GM06990 (cell line): ENCODE measurements at regions not wholly inside any gene's neighbourhood (a gene's known extent, or its start where the extent isn't known, plus 50 kb on each side); places are given as distances from the start of the nearest gene placed in this dataset.

Experiments
- DNase-seq: peaks from one replicate; pipeline ENCODE4 v3.0.0-alpha.2; 2011; ENCODE audit not compliant: insufficient read length; ENCODE audit errors: extremely low read depth
- H3K27me3 ChIP-seq: replicated peaks from 2 replicates; pipeline ENCODE4 v1.6.0; 2011; ENCODE audit warnings: low read length; ENCODE audit not compliant: control insufficient read depth, insufficient read depth
- H3K36me3 ChIP-seq: 2 replicates; pipeline ENCODE4 v1.5.1; 2011; ENCODE audit warnings: low read length; ENCODE audit not compliant: control insufficient read depth, insufficient read depth
- H3K4me3 ChIP-seq: replicated peaks from 2 replicates; pipeline ENCODE4 v1.5.1; 2011; ENCODE audit warnings: low read depth, mild to moderate bottlenecking, control low read depth, low read length
- TF ChIP-seq, protein P1 (sequence below): IDR thresholded peaks from 2 replicates; pipeline ENCODE4 v1.5.1; 2011; ENCODE audit warnings: low read length, control low read depth, mild to moderate bottlenecking, inconsistent platforms; ENCODE audit not compliant: insufficient read depth, poor library complexity, severe bottlenecking

DNA sequence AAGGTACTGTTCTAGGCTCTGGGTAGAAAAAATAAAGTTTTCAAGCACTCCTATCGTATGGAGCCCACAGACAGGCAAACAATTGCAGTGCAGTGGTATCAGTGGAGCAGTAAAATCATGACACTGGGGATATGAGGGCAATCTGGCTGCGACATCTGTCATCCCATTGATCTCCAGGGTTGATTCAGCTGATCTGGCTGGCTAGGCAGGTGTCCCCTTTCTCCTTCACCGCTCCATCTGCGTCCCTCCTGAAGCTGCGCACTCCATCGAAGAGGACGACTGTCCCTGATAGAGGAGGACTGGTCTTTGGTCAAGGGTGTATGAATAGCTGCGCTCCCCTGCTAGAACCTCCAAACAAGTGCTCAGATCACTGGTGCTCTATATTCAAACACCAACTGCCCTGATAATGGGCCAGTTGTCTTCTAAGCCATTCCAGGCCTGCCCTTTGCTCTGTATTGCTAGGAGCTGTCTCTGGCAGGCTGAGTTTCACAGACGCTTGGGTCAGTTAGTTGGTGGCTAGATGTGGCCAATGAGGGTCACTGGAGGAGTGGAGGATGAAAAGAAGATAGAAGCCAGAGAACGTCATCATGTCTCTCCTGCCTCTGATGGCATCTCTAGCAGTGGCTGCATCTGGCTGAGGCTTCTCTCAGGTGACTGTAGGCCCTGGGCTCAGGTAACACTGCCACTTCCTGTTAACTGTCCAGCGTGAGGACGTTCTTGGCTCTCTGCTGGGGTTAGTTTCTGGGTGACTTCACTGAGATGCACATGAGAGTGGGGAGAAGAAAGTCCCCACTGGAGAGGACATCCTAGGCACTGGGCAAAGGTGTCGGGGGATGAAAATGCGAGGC is 205.0 kb upstream of the FOXN3 start:
- Histone ChIP-seq H3K36me3 (no peaks in the 10 kb centered on the region), H3K4me3 (no peak overlapping the region), H3K27me3 (no peaks in the 10 kb centered on the region)
- TF ChIP-seq, protein P1, sequence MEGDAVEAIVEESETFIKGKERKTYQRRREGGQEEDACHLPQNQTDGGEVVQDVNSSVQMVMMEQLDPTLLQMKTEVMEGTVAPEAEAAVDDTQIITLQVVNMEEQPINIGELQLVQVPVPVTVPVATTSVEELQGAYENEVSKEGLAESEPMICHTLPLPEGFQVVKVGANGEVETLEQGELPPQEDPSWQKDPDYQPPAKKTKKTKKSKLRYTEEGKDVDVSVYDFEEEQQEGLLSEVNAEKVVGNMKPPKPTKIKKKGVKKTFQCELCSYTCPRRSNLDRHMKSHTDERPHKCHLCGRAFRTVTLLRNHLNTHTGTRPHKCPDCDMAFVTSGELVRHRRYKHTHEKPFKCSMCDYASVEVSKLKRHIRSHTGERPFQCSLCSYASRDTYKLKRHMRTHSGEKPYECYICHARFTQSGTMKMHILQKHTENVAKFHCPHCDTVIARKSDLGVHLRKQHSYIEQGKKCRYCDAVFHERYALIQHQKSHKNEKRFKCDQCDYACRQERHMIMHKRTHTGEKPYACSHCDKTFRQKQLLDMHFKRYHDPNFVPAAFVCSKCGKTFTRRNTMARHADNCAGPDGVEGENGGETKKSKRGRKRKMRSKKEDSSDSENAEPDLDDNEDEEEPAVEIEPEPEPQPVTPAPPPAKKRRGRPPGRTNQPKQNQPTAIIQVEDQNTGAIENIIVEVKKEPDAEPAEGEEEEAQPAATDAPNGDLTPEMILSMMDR = no peak
- DNase-seq = no peak

DNA sequence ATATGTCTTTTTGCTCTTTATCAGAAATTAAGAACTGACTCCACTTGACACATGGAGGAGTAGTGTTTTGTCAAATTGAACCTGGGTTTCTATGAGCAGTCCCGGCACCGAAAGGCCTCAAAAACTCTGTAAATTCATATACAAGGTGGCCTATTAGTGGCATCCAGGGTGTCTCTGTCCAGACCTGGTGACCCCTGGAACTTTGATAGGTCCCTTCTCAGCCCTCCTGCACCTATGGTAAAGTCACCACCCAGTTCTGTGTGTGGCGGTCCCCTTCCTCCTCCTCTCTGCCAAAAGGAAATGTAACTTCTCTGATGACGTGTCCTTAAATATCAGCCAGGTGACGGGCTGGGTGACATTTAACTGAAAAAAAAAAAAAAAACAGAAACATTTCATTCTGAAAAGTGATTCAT is 204.0 kb upstream of the FOXN3 start:
- no peaks in the 10 kb centered on the region for H3K27me3 ChIP-seq
- DNase-seq = peak; percentile 41
- H3K4me3 ChIP-seq = no peak overlapping the region
- no peaks in the 10 kb centered on the region for H3K36me3 ChIP-seq
- TF ChIP-seq, protein P1 = no peak

DNA sequence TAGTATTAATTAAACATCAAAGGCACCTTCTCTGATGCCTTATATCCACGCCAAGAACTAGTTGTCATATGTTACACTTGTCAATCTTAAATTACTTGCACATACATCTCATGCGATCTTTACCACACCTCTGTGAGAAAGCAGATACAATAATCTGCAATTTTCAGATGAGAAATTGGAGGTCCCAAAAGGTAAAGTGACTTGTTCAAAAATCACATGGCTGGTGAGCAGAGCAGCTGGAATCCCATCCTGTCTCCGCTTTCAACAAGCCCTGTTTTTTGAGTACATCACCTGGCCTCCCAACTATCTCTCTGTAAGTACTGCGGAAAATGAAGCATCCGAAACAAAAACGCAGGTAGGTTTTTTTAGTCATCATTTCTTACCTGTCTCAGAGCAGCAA is 203.4 kb upstream of the FOXN3 start:
- no peak for DNase-seq
- Histone ChIP-seq H3K36me3 (no peaks in the 10 kb centered on the region), H3K27me3 (no peaks in the 10 kb centered on the region), H3K4me3 (no peak overlapping the region)
- TF ChIP-seq, protein P1 = no peak

DNA sequence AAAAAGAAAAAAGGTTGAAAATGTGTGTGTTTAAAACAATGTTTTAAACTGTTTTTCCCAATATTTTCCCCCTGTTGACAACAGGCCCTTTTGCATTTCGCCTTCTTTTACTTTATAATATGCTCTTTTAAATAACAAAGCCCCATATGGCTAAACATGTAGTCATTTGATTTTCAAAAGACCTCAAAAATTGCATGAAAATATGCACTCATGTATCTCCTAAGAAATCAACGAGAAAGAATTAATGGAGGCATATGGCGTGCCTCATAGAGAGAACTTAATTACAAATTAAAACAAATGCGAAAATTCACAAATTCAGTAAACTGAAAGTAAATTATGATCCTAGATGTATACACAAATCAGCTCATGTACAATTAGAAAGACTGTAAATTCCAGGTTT is 202.6 kb upstream of the FOXN3 start:
- Histone ChIP-seq H3K4me3 (peak overlapping the region; percentile 62), H3K36me3 (no peaks in the 10 kb centered on the region), H3K27me3 (no peaks in the 10 kb centered on the region)
- DNase-seq = no peak
- TF ChIP-seq, protein P1 = no peak

DNA sequence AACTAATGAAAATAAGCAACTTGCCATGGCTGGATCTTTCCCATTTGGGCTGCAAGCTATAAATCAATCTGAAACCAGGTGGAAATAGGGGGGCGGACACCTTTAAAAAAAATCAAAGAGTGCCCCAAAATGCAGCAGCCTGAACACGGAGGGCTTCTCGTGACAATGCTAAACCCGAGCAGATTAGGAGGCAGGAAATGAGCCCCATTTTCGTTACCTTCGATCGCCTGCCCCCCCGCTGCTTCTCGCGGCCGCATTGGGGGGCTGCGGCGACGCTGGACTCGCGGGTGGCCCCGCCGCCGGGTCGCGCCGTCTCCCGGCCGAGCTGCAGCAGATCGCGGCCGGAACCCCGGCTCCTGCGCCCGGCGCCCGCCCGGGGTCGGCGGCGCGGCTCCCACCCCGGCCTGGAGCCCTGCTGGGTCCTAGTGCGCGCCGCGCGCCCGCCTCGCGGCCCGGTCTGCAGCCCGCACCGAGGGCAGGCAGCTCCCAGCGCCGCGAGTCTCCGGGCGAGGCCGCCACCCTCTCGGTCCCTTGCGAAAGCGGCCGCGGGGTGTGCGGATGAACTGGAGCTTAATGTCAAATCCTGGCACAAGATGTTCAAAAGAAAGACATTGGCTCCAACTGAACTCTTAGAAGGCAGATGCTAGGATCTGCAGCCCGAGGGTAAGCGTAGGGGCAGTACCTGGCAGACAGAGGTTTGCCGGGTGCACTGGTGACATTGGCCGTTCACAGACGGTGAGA is 201.9 kb upstream of the FOXN3 start:
- Histone ChIP-seq H3K36me3 (no peaks in the 10 kb centered on the region), H3K27me3 (no peaks in the 10 kb centered on the region), H3K4me3 (peak overlapping the region; percentile 62)
- TF ChIP-seq, protein P1 = no peak
- DNase-seq = peak; percentile 90
